SK-N-SH (cell line): ENCODE measurements at regions not wholly inside any gene's neighbourhood (a gene's known extent, or its start where the extent isn't known, plus 50 kb on each side); places are given as distances from the start of the nearest gene placed in this dataset.

ENCODE experiments used
- CTCF ChIA-PET: fragments of 300-600, 350-600 bp; formaldehyde crosslinking; extraction: SDS; loops from one replicate; lab custom pipeline; 2021; lab: Yijun Ruan, JAX
- POLR2A ChIA-PET: fragments of 350-600 bp; sonication (Branson Sonifier 250); formaldehyde crosslinking; extraction: SDS; loops from one replicate; lab custom pipeline; 2020; ENCODE audit warnings: antibody characterized with exemption, inconsistent platforms; lab: Yijun Ruan, JAX
- DNase-seq: peaks from one replicate; pipeline ENCODE4 v3.0.0; 2012
- H2AFZ ChIP-seq: fragments of 200-600 bp; sonication (generic); 2 replicates; pipeline ENCODE4 v1.8.1; 2016; ENCODE audit warnings: antibody characterized with exemption, mild to moderate bottlenecking, low read depth
- H3F3A ChIP-seq: fragments of 200-600 bp; sonication (generic); replicated peaks from 2 replicates; pipeline ENCODE3; 2016; ENCODE audit warnings: antibody characterized with exemption, mild to moderate bottlenecking; ENCODE audit not compliant: insufficient read depth
- H3K27ac ChIP-seq, 2 experiments: fragments of 200-500 bp in 1 of 2; fragments of 200-600 bp in 1 of 2; sonication (Bioruptor generic) in 1 of 2; sonication (generic), shearing (Covaris generic) in 1 of 2; 2 replicates each; pipeline versions ENCODE4 v1.5.1 to v1.6.1; 2014 to 2016; ENCODE audit warnings: low read depth in 2 of 2, inconsistent platforms in 1 of 2, low read length in 1 of 2, mild to moderate bottlenecking in 1 of 2, mixed read lengths in 1 of 2
- H3K27me3 ChIP-seq: fragments of 200-600 bp; sonication (generic), shearing (Covaris generic); 2 replicates; pipeline ENCODE4 v1.6.1; 2016; ENCODE audit warnings: mixed run types; ENCODE audit not compliant: insufficient read depth
- H3K36me3 ChIP-seq, 2 experiments: fragments of 200-500 bp in 1 of 2; fragments of 200-600 bp in 1 of 2; sonication (Bioruptor generic) in 1 of 2; sonication (generic) in 1 of 2; replicated peaks in 1 of 2; 2 replicates each; pipeline versions ENCODE3 to v1.5.1; 2014 to 2016; ENCODE audit warnings: low read length in 1 of 2, mild to moderate bottlenecking in 1 of 2; ENCODE audit not compliant: insufficient read depth in 2 of 2, control insufficient read depth in 1 of 2
- H3K4me1 ChIP-seq, 2 experiments: fragments of 200-500 bp in 1 of 2; fragments of 200-600 bp in 1 of 2; sonication (Bioruptor generic) in 1 of 2; sonication (generic), shearing (Covaris generic) in 1 of 2; 2 replicates each; pipeline versions ENCODE4 v1.5.1 to v1.6.1; 2014 to 2016; ENCODE audit warnings: low read depth in 1 of 2, low read length in 1 of 2, mixed run types in 1 of 2; ENCODE audit not compliant: insufficient read depth in 2 of 2, control insufficient read depth in 1 of 2
- H3K4me2 ChIP-seq: fragments of 200-600 bp; sonication (generic), shearing (Covaris generic); 2 replicates; pipeline ENCODE4 v1.6.1; 2017; ENCODE audit warnings: mixed run types
- H3K4me3 ChIP-seq, 2 experiments: fragments of 200-500 bp in 1 of 2; fragments of 200-600 bp in 1 of 2; sonication (Bioruptor generic) in 1 of 2; sonication (generic), shearing (Covaris generic) in 1 of 2; 2 replicates each; pipeline versions ENCODE4 v1.5.1 to v1.8.1; 2014 to 2016; ENCODE audit warnings: low read depth in 2 of 2, inconsistent platforms in 1 of 2, low read length in 1 of 2, mild to moderate bottlenecking in 1 of 2, mixed read lengths in 1 of 2, moderate library complexity in 1 of 2
- H3K79me2 ChIP-seq: fragments of 200-600 bp; sonication (generic); 2 replicates; pipeline ENCODE4 v1.8.1; 2017; ENCODE audit warnings: mild to moderate bottlenecking; ENCODE audit not compliant: insufficient read depth
- H3K9ac ChIP-seq: fragments of 200-600 bp; sonication (generic); 2 replicates; pipeline ENCODE4 v1.6.1; 2017; ENCODE audit warnings: mixed run types
- H3K9me2 ChIP-seq: fragments of 200-600 bp; sonication (generic); 2 replicates; pipeline ENCODE4 v1.6.1; 2017; ENCODE audit warnings: mixed run types
- H3K9me3 ChIP-seq: fragments of 200-600 bp; sonication (generic); 2 replicates; pipeline ENCODE4 v1.6.1; 2017; ENCODE audit warnings: mixed run types, mild to moderate bottlenecking, moderate library complexity
- H4K20me1 ChIP-seq: fragments of 200-600 bp; sonication (generic); 2 replicates; pipeline ENCODE4 v1.6.1; 2017; ENCODE audit warnings: mild to moderate bottlenecking, mixed run types; ENCODE audit not compliant: insufficient read depth
- CHD2 ChIP-seq: fragments of 150-350 bp; IDR thresholded peaks from 2 replicates; pipeline ENCODE4 v1.6.1; 2018; ENCODE audit warnings: low read length; ENCODE audit not compliant: partially characterized antibody
- EP300 ChIP-seq, 2 experiments: IDR thresholded peaks; 2 replicates each; pipeline versions ENCODE4 v1.4.0 to v1.6.1; 2012; ENCODE audit warnings: borderline replicate concordance in 1 of 2, low read depth in 1 of 2, low read length in 1 of 2
- EZH2phosphoT487 ChIP-seq: fragments of 200-600 bp; sonication (generic); IDR thresholded peaks from 2 replicates; pipeline ENCODE4 v1.6.1; 2017; ENCODE audit warnings: low read depth, mixed run types, mild to moderate bottlenecking, antibody characterized with exemption, moderate library complexity, borderline replicate concordance
- FOXM1 ChIP-seq: IDR thresholded peaks from 2 replicates; pipeline ENCODE4 v1.4.0; 2012; ENCODE audit warnings: low read depth, mild to moderate bottlenecking
- GATA2 ChIP-seq: sonication (generic); formaldehyde crosslinking; IDR thresholded peaks from 2 replicates; pipeline ENCODE4 v1.5.0; 2020; ENCODE audit warnings: mild to moderate bottlenecking, missing genetic modification reagents
- NFIC ChIP-seq: IDR thresholded peaks from 2 replicates; pipeline ENCODE4 v1.4.0; 2012; ENCODE audit warnings: borderline replicate concordance
- POLR2AphosphoS5 ChIP-seq: IDR thresholded peaks from 2 replicates; pipeline ENCODE4 v1.6.1; 2012; ENCODE audit warnings: low read depth, low read length
- RAD21 ChIP-seq: IDR thresholded peaks from 2 replicates; pipeline ENCODE4 v1.6.1; 2012; ENCODE audit warnings: mild to moderate bottlenecking, low read length
- RCOR1 ChIP-seq: fragments of 150-350 bp; IDR thresholded peaks from 2 replicates; pipeline ENCODE4 v1.6.1; 2017; ENCODE audit warnings: antibody characterized with exemption, low read length
- RFX5 ChIP-seq: IDR thresholded peaks from 2 replicates; pipeline ENCODE4 v1.6.1; 2012; ENCODE audit warnings: mild to moderate bottlenecking, improper control_type of control experiment, low read length
- SIN3A ChIP-seq: IDR thresholded peaks from 2 replicates; pipeline ENCODE4 v1.6.1; 2012; ENCODE audit warnings: low read depth, mild to moderate bottlenecking, low read length, moderate library complexity, borderline replicate concordance
- SMC3 ChIP-seq: IDR thresholded peaks from 2 replicates; pipeline ENCODE4 v1.6.1; 2012; ENCODE audit warnings: low read depth, low read length, improper control_type of control experiment
- TCF12 ChIP-seq: IDR thresholded peaks from 2 replicates; pipeline ENCODE4 v1.4.0; 2012
- TEAD4 ChIP-seq: IDR thresholded peaks from 2 replicates; pipeline ENCODE4 v1.4.0; 2012; ENCODE audit warnings: mild to moderate bottlenecking, borderline replicate concordance; ENCODE audit not compliant: insufficient read depth
- YY1 ChIP-seq: IDR thresholded peaks from 2 replicates; pipeline ENCODE4 v1.4.0; 2012; ENCODE audit warnings: low read depth, mild to moderate bottlenecking
- WGBS: methylation state at CpG from one replicate; pipeline ENCODE4 v1.1.6; 2017; ENCODE audit warnings: low lambda C conversion rate; 5-methylcytosine and 5-hydroxymethylcytosine counted together
- TF ChIP-seq, protein P1 (sequence below): fragments of 150-350 bp; IDR thresholded peaks from 2 replicates; pipeline ENCODE4 v1.6.1; 2016; ENCODE audit warnings: mild to moderate bottlenecking, low read depth, low read length
- TF ChIP-seq, protein P2 (sequence below): IDR thresholded peaks from 2 replicates; pipeline ENCODE4 v1.4.0; 2012; ENCODE audit warnings: low read depth, borderline replicate concordance
- TF ChIP-seq, protein P3 (sequence below): IDR thresholded peaks from 2 replicates; pipeline ENCODE4; 2012
- TF ChIP-seq, protein P4 (sequence below): IDR thresholded peaks from 2 replicates; pipeline ENCODE4 v1.4.0; 2012; ENCODE audit warnings: low read depth

DNA sequence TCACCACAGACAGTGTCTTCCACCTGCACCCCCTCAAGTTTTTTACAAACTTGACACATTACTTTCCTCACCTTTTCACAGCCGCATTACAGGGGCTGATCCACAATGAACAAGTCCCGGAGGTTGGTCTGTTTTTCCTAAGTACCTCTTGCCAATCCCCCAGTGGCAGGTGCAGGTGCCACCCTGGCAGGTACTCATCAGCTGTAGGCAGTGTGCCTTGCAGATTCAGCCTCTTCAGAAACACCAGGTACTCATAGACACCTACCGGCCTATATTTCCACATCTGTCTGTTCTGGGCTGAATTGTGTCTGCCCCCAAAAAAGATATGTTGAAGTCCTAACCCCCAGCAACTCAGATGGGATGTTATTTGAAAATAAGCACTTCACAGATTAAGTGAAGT lies 81.4 kb upstream of the CNIH3 start:
- Histone ChIP-seq H3K4me1 (peaks cover 0 to 3% of the 10 kb centered on the region in 2 experiments; a peak in 3 of 4 replicates), H3K9me2 (no peaks in the 10 kb centered on the region), H4K20me1 (no peaks in the 10 kb centered on the region), H3K27ac (no peak overlapping the region), H3K9me3 (no peaks in the 10 kb centered on the region), H3K9ac (no peak overlapping the region), H3K4me2 (no peak overlapping the region), H3K36me3 (no peaks in the 10 kb centered on the region), H3K27me3 (no peaks in the 10 kb centered on the region), H3K79me2 (no peaks in the 10 kb centered on the region), H3K4me3 (no peak overlapping the region), H2AFZ (no peak overlapping the region), H3F3A (no peaks in the 10 kb centered on the region)
- ChIA-PET POLR2A (no interaction called here), CTCF (interaction anchor here (1.0 to 1.2 kb wide), 2 partner anchors 22 to 1094 kb away, joined by 3 read pairs; no protein-coding TSS in a partner anchor)
- no peak for TF ChIP-seq SMC3
- TF ChIP-seq, protein P1, sequence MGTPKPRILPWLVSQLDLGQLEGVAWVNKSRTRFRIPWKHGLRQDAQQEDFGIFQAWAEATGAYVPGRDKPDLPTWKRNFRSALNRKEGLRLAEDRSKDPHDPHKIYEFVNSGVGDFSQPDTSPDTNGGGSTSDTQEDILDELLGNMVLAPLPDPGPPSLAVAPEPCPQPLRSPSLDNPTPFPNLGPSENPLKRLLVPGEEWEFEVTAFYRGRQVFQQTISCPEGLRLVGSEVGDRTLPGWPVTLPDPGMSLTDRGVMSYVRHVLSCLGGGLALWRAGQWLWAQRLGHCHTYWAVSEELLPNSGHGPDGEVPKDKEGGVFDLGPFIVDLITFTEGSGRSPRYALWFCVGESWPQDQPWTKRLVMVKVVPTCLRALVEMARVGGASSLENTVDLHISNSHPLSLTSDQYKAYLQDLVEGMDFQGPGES, result no peak
- TF ChIP-seq POLR2AphosphoS5, result no peak
- no peak for TF ChIP-seq SIN3A
- no peak for TF ChIP-seq GATA2 (CRISPR knock-in tag)
- TF ChIP-seq, protein P2, sequence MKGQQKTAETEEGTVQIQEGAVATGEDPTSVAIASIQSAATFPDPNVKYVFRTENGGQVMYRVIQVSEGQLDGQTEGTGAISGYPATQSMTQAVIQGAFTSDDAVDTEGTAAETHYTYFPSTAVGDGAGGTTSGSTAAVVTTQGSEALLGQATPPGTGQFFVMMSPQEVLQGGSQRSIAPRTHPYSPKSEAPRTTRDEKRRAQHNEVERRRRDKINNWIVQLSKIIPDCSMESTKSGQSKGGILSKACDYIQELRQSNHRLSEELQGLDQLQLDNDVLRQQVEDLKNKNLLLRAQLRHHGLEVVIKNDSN, result no peak
- TF ChIP-seq EZH2phosphoT487, result no peak
- TF ChIP-seq NFIC, result no peak
- no peak for TF ChIP-seq RAD21
- TF ChIP-seq, protein P3, sequence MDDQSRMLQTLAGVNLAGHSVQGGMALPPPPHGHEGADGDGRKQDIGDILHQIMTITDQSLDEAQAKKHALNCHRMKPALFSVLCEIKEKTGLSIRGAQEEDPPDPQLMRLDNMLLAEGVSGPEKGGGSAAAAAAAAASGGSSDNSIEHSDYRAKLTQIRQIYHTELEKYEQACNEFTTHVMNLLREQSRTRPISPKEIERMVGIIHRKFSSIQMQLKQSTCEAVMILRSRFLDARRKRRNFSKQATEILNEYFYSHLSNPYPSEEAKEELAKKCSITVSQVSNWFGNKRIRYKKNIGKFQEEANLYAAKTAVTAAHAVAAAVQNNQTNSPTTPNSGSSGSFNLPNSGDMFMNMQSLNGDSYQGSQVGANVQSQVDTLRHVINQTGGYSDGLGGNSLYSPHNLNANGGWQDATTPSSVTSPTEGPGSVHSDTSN, result no peak
- TF ChIP-seq EP300 (IDR thresholded peaks at IDR 0.05; ENCODE audit: borderline replicate concordance in 1 of 2, low read depth in 1 of 2, low read length in 1 of 2), result no peak
- no peak for TF ChIP-seq FOXM1
- TF ChIP-seq, protein P4, sequence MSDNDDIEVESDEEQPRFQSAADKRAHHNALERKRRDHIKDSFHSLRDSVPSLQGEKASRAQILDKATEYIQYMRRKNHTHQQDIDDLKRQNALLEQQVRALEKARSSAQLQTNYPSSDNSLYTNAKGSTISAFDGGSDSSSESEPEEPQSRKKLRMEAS, result no peak
- TF ChIP-seq TEAD4, result no peak
- DNase-seq, result no peak
- 93% methylated on average over 3 of the region's 3 CpGs for WGBS

DNA sequence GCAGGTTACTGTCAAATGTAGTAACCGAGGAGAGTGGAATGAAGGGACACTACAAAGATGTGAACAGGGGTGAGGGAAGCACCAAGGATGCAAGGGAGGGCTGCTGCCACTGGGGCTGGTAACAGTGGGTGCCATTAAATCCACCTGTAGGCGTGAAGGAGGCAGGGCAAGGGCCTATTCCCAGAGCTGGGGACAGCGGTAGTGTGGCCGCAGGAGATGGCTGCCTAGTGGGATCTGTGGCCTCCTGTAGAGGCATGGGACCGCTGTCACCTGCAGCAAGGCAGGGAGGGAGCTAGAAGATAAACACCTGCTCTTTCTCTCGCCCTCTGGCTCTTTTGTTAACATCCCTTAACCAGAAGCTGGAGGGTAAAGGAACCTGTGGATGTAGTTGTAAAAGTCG lies 80.5 kb upstream of the CNIH3 start:
- no peaks in the 10 kb centered on the region for H3K27me3 ChIP-seq
- H3K79me2 ChIP-seq, result no peaks in the 10 kb centered on the region
- no peaks in the 10 kb centered on the region for H3K9me2 ChIP-seq
- 87% methylated on average over 7 of the region's 7 CpGs for WGBS
- no peak overlapping the region for H3K4me3 ChIP-seq
- H3K9ac ChIP-seq, result no peak overlapping the region
- no peak overlapping the region for H2AFZ ChIP-seq
- H3K4me1 ChIP-seq, result peaks cover 3 to 6% of the 10 kb centered on the region in 2 experiments; a peak in 2 of 4 replicates
- POLR2A ChIA-PET, result no interaction called here
- H3K36me3 ChIP-seq, result no peaks in the 10 kb centered on the region
- CTCF ChIA-PET, result interaction anchor here (1.0 to 3.8 kb wide), 3 partner anchors 22 to 387 kb away, joined by 4 to 16 read pairs (median 4); no protein-coding TSS in a partner anchor
- H3K4me2 ChIP-seq, result no peak overlapping the region
- H3K9me3 ChIP-seq, result no peaks in the 10 kb centered on the region
- H4K20me1 ChIP-seq, result no peaks in the 10 kb centered on the region
- DNase-seq, result no peak
- no peaks in the 10 kb centered on the region for H3F3A ChIP-seq
- H3K27ac ChIP-seq, result no peak overlapping the region
- TF ChIP-seq FOXM1, result no peak
- no peak for TF ChIP-seq TEAD4
- no peak for TF ChIP-seq RFX5
- no peak for TF ChIP-seq YY1
- TF ChIP-seq TCF12, result no peak
- TF ChIP-seq CHD2, result no peak
- no peak for TF ChIP-seq RCOR1
- TF ChIP-seq, all 33 proteins: peak for 0
